T-helper 17 cell (primary cell): ENCODE measurements at regions not wholly inside any gene's neighbourhood (a gene's known extent, or its start where the extent isn't known, plus 50 kb on each side); places are given as distances from the start of the nearest gene placed in this dataset.

Experiments
- ATAC-seq: fragments of 150-1000 bp; cut with Tn5 transposase; 2 replicates; pipeline ENCODE4 v1.10.0; 2021; ENCODE audit warnings: mild to moderate bottlenecking, moderate library complexity
- DNase-seq, 3 donors: peaks; one replicate each; pipeline versions ENCODE4 v3.0.0 to v3.0.0-alpha.2; 2020 to 2021
- H3K9me3 ChIP-seq: one replicate; pipeline ENCODE4 v1.7.0; 2013; ENCODE audit warnings: low read length, mild to moderate bottlenecking; ENCODE audit not compliant: control insufficient read depth, poor library complexity, severe bottlenecking
- H3K27ac Mint-ChIP-seq: one replicate; pipeline ENCODE4 v1.8.0; 2022; ENCODE audit warnings: mild to moderate bottlenecking, moderate library complexity, mixed read lengths
- H3K27me3 Mint-ChIP-seq: one replicate; pipeline ENCODE4 v1.8.0; 2022; ENCODE audit warnings: mixed read lengths
- H3K36me3 Mint-ChIP-seq: one replicate; pipeline ENCODE4 v1.8.0; 2022; ENCODE audit warnings: low read depth, mixed read lengths
- H3K4me1 Mint-ChIP-seq: one replicate; pipeline ENCODE4 v1.8.0; 2022; ENCODE audit warnings: mild to moderate bottlenecking, mixed read lengths
- H3K4me3 Mint-ChIP-seq: one replicate; pipeline ENCODE4 v1.8.0; 2022; ENCODE audit warnings: mild to moderate bottlenecking, moderate library complexity, mixed read lengths

- Mint-ChIP-seq H3K4me1 (no peaks in the 10 kb centered on the region), H3K4me3 (no peak overlapping the region), H3K36me3 (no peaks in the 10 kb centered on the region), H3K27ac (no peak overlapping the region), H3K27me3 (no peaks in the 10 kb centered on the region)
- ATAC-seq: no peak
- DNase-seq: no peak
- no peaks in the 10 kb centered on the region for H3K9me3 ChIP-seq
These were observed 493.4 kb upstream of the TMEM132C start for GRCh38 chr12:127773520-127773919.

DNA sequence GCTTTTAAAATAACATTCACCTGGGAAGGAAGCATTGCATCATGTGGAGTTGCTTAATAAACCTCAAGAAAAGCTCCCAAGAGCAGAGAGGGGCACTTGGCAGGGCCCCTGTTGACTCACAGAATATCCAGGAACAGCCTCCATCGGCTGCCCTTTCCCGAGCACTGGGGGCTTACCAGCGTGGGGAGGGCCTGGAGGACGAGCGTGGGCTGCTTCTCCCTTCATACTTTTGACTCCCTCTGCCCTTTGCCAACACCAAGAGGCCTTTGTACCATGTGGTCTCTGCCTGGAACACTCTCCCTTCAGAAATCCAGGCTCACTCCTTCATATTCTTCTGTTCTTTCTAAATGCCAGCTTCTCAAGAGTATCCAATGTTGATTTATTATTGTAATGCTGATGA is 492.1 kb upstream of the TMEM132C start:
- ATAC-seq (no peak), DNase-seq (no peak)
- no peaks in the 10 kb centered on the region for H3K4me1 Mint-ChIP-seq
- no peaks in the 10 kb centered on the region for H3K9me3 ChIP-seq
- H3K36me3 Mint-ChIP-seq: no peaks in the 10 kb centered on the region
- no peak overlapping the region for H3K27ac Mint-ChIP-seq
- H3K4me3 Mint-ChIP-seq: no peak overlapping the region
- no peaks in the 10 kb centered on the region for H3K27me3 Mint-ChIP-seq

GRCh38 chr12:127779301-127780045 is 487.5 kb upstream of the TMEM132C start:
- Mint-ChIP-seq H3K4me3 (no peak overlapping the region), H3K27me3 (no peaks in the 10 kb centered on the region), H3K4me1 (no peaks in the 10 kb centered on the region)

DNA sequence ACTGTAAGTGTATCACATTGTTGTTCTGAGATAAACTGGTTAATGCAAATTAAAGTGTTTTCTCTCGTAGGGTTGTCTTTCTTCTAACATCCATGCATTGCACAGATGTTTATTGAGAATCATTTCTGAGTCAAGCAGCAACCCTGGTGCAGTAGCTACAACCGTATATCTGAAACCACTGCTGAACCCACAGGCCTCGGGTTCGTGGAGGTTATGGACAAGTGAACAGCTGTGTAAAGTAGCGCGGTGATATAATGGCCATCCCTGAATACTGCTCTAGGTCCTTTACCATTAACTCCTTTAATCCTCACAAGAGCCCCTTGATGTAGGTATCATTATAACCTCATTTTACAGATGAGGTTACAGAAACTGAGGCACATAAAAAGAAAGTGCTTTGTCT is 486.1 kb upstream of the TMEM132C start:
- H3K9me3 ChIP-seq: no peaks in the 10 kb centered on the region
- DNase-seq: no peak
- H3K4me3 Mint-ChIP-seq: no peak overlapping the region
- no peaks in the 10 kb centered on the region for H3K36me3 Mint-ChIP-seq
- no peaks in the 10 kb centered on the region for H3K4me1 Mint-ChIP-seq
- H3K27ac Mint-ChIP-seq: no peak overlapping the region
- no peak for ATAC-seq
- H3K27me3 Mint-ChIP-seq: no peaks in the 10 kb centered on the region

More at GRCh38 chr12:127779301-127780045, 487.5 kb upstream of the TMEM132C start:
- Mint-ChIP-seq H3K36me3 (no peaks in the 10 kb centered on the region), H3K27ac (no peak overlapping the region)
- no peaks in the 10 kb centered on the region for H3K9me3 ChIP-seq
- no peak for DNase-seq
- ATAC-seq: no peak

DNA sequence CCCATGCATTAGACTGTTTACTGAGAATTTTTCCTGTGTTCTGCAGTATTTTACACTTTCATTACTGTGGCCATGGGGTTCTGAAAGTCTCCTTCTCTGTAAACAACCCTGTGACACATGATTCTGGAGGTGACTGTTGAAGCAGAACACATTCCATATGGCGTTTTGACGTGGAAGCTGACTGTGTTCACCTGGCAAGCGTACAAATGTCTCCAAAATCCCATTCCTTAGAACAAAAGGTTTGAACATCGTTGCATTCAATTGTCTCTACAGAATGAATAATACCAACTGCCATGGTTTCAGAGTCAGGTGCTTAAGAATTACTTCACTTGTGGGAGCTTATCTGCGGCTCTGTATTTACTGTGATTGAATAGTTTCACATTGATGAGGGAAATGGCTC is 485.6 kb upstream of the TMEM132C start:
- no peaks in the 10 kb centered on the region for H3K36me3 Mint-ChIP-seq
- H3K27me3 Mint-ChIP-seq: no peaks in the 10 kb centered on the region
- no peak overlapping the region for H3K27ac Mint-ChIP-seq
- ATAC-seq: no peak
- no peak overlapping the region for H3K4me3 Mint-ChIP-seq
- H3K4me1 Mint-ChIP-seq: no peaks in the 10 kb centered on the region
- no peaks in the 10 kb centered on the region for H3K9me3 ChIP-seq
- DNase-seq: no peak

DNA sequence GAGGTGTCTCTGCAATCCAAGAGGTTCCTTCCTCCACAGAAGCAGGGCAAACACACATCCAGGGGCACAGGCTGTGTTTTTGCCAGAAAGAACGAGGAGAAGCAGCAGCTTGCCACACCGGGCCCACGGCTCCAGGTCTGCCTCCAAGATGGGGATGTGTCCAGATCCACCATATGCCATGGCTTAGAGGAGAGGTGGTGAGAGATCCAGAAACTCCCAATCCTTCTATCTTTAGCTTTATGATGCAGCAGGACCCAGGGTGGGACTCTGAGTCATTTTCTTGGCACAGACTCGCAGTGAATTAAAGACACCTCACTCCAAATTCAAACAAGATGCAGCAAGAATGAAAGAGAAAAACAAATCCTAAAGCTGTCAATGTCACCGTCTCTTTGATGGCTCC is 481.4 kb upstream of the TMEM132C start:
- Mint-ChIP-seq H3K4me1 (no peaks in the 10 kb centered on the region), H3K27me3 (no peaks in the 10 kb centered on the region), H3K36me3 (no peaks in the 10 kb centered on the region), H3K27ac (no peak overlapping the region), H3K4me3 (no peak overlapping the region)
- ATAC-seq (no peak), DNase-seq (no peak)
- H3K9me3 ChIP-seq: no peaks in the 10 kb centered on the region

DNA sequence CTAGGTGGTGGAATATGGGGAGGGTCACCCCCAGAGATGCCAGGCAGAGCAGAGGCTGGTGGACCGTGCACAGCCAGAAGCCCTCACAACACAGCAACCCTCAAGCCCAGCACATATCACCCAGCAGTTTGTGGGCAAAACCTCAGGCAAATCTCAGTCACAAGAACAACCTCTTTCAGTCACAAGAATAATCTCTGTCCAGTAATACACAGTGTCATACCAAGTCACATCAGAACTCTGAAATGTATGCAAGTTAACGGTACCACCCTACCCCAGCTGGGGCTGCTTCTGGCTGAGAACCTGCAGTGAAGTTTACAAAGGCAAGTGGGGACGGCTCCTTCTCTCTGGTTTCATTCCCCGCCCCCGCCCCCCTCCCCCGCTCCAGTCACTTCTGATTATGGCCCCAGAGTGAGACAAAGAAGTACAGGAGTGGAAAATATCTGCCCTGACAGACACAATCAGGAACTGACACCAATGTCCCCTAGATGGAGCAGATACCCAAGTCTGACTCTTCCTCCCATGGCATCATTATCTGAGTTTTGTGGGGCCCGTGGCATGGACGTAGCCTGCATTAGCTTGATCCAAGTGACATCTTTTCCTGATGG is 480.9 kb upstream of the TMEM132C start:
- H3K27me3 Mint-ChIP-seq: no peaks in the 10 kb centered on the region
- H3K4me3 Mint-ChIP-seq: no peak overlapping the region
- DNase-seq (no peak), ATAC-seq (no peak)
- H3K36me3 Mint-ChIP-seq: no peaks in the 10 kb centered on the region
- no peaks in the 10 kb centered on the region for H3K4me1 Mint-ChIP-seq
- H3K27ac Mint-ChIP-seq: no peak overlapping the region
- H3K9me3 ChIP-seq: no peaks in the 10 kb centered on the region

DNA sequence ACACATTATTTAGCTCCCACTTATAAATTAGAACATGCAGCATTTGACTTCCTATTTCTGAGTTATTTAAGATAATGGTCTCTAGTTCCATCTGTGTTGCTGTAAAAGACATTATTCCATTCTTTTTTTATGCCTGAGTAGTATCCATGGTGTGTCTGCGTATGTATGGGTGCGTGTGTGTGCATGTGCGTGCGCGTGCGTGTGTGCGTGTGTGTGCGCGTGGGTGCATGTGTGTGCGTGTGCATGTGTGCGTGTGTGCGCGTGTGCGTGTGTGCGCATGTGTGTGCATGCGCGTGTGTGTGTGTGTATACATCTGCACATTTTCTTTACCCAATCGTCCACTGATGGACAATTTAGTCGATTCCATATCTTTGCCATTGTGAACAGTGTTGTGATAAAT is 479.4 kb upstream of the TMEM132C start:
- no peaks in the 10 kb centered on the region for H3K36me3 Mint-ChIP-seq
- H3K4me1 Mint-ChIP-seq: no peaks in the 10 kb centered on the region
- no peaks in the 10 kb centered on the region for H3K9me3 ChIP-seq
- no peaks in the 10 kb centered on the region for H3K27me3 Mint-ChIP-seq
- H3K27ac Mint-ChIP-seq: no peak overlapping the region
- no peak overlapping the region for H3K4me3 Mint-ChIP-seq
- DNase-seq: no peak
- ATAC-seq: no peak

GRCh38 chr12:127790376-127790775 is 476.6 kb upstream of the TMEM132C start:
- H3K27me3 Mint-ChIP-seq: no peaks in the 10 kb centered on the region
- DNase-seq (no peak), ATAC-seq (no peak)
- H3K36me3 Mint-ChIP-seq: no peaks in the 10 kb centered on the region
- H3K9me3 ChIP-seq: no peaks in the 10 kb centered on the region
- no peak overlapping the region for H3K27ac Mint-ChIP-seq
- H3K4me1 Mint-ChIP-seq: no peaks in the 10 kb centered on the region
- H3K4me3 Mint-ChIP-seq: no peak overlapping the region

DNA sequence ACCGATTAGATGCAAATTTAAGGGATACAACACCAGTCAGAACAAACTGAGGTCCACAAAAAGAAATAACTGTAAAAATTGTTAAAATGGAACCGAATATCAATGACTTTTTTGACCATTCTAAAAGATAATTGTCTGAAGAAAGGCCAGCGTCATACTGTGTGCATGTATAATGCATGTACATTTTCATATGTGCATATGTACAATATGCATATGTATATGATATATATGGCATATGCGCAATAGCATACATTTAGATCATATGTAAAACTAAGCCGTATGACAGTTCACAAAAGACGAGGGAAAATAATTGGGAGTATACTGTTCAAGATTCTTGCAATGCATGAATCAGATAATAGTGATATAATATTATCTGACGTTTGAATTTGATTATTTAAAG is 475.8 kb upstream of the TMEM132C start:
- H3K27me3 Mint-ChIP-seq: no peaks in the 10 kb centered on the region
- no peak overlapping the region for H3K4me3 Mint-ChIP-seq
- no peaks in the 10 kb centered on the region for H3K36me3 Mint-ChIP-seq
- H3K4me1 Mint-ChIP-seq: no peaks in the 10 kb centered on the region
- no peaks in the 10 kb centered on the region for H3K9me3 ChIP-seq
- ATAC-seq: no peak
- no peak for DNase-seq
- no peak overlapping the region for H3K27ac Mint-ChIP-seq

DNA sequence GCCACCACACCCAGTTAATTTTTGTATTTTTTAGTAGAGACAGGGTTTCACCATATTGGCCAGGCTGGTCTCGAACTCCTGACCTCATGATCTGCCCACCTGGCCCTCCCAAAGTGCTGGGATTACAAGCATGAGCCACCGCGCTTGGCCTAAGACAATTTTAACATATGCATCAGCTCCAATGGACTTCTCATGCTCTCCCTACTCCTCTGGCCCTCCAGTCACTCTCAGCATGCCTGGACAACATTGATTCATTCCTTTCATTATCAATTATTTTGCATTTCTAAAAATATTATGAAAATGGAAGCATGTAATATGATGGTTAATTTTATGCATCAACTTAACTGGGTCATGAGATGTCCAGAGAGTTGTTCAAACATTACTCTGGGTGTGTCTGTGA is 469.1 kb upstream of the TMEM132C start:
- DNase-seq (no peak), ATAC-seq (no peak)
- H3K27ac Mint-ChIP-seq: no peak overlapping the region
- no peaks in the 10 kb centered on the region for H3K9me3 ChIP-seq
- no peaks in the 10 kb centered on the region for H3K36me3 Mint-ChIP-seq
- H3K27me3 Mint-ChIP-seq: no peaks in the 10 kb centered on the region
- H3K4me3 Mint-ChIP-seq: no peak overlapping the region
- H3K4me1 Mint-ChIP-seq: no peaks in the 10 kb centered on the region

GRCh38 chr12:127802271-127802670 is 464.7 kb upstream of the TMEM132C start:
- H3K27ac Mint-ChIP-seq: no peak overlapping the region
- DNase-seq (no peak), ATAC-seq (no peak)
- no peaks in the 10 kb centered on the region for H3K36me3 Mint-ChIP-seq
- H3K9me3 ChIP-seq: no peaks in the 10 kb centered on the region
- H3K4me3 Mint-ChIP-seq: no peak overlapping the region
- H3K4me1 Mint-ChIP-seq: no peaks in the 10 kb centered on the region
- no peaks in the 10 kb centered on the region for H3K27me3 Mint-ChIP-seq

GRCh38 chr12:127803545-127803944 is 463.4 kb upstream of the TMEM132C start:
- no peaks in the 10 kb centered on the region for H3K36me3 Mint-ChIP-seq
- no peaks in the 10 kb centered on the region for H3K9me3 ChIP-seq
- no peaks in the 10 kb centered on the region for H3K27me3 Mint-ChIP-seq
- ATAC-seq (no peak), DNase-seq (no peak)
- H3K4me3 Mint-ChIP-seq: no peak overlapping the region
- no peak overlapping the region for H3K27ac Mint-ChIP-seq
- no peaks in the 10 kb centered on the region for H3K4me1 Mint-ChIP-seq

GRCh38 chr12:127809275-127809674 is 457.7 kb upstream of the TMEM132C start:
- Mint-ChIP-seq H3K27me3 (no peaks in the 10 kb centered on the region), H3K4me1 (no peaks in the 10 kb centered on the region), H3K4me3 (no peak overlapping the region), H3K27ac (no peak overlapping the region), H3K36me3 (no peaks in the 10 kb centered on the region)
- H3K9me3 ChIP-seq: no peaks in the 10 kb centered on the region
- DNase-seq: no peak
- no peak for ATAC-seq
